ENCODE measurements at regions not wholly inside any gene's neighbourhood (a gene's known extent, or its start where the extent isn't known, plus 50 kb on each side); places are given as distances from the start of the nearest gene placed in this dataset.

GRCh38 chr14:35470755-35471154 lies 63.2 kb upstream of the INSM2 start:
- TF ChIP-seq POLR2A (IDR thresholded peaks at IDR 0.05; ENCODE audit: low read length): no peak
- no peak for TF ChIP-seq GATA1 (IDR thresholded peaks at IDR 0.05; ENCODE audit: low read depth, low read length)
